RWPE2 (cell line): ENCODE measurements at regions not wholly inside any gene's neighbourhood (a gene's known extent, or its start where the extent isn't known, plus 50 kb on each side); places are given as distances from the start of the nearest gene placed in this dataset.

ENCODE experiments used
- ATAC-seq: fragments of 200-7000 bp; cut with Tn5 transposase; 3 replicates; pipeline ENCODE4 v1.9.1; 2021; ENCODE audit warnings: low read depth
- DNase-seq: peaks from one replicate; pipeline ENCODE4 v3.0.0-alpha.2; 2020; ENCODE audit warnings: low spot score
- H3K27ac ChIP-seq: fragments of 450-650 bp; 2 replicates; pipeline ENCODE4 v1.5.1; 2017; ENCODE audit warnings: mild to moderate bottlenecking; ENCODE audit not compliant: poor library complexity, severe bottlenecking
- H3K27me3 ChIP-seq: fragments of 250-450 bp; sonication (Bioruptor Pico); 2 replicates; pipeline ENCODE4 v1.5.1; 2021; ENCODE audit warnings: mild to moderate bottlenecking, moderate library complexity; ENCODE audit not compliant: insufficient read depth, poor library complexity, severe bottlenecking
- H3K36me3 ChIP-seq: fragments of 250-450 bp; sonication (Bioruptor Pico); 2 replicates; pipeline ENCODE4 v1.5.1; 2020; ENCODE audit warnings: low read depth, mild to moderate bottlenecking, moderate library complexity
- H3K4me1 ChIP-seq: fragments of 250-450 bp; sonication (Bioruptor Pico); 2 replicates; pipeline ENCODE4 v1.5.1; 2021; ENCODE audit warnings: mild to moderate bottlenecking, moderate library complexity; ENCODE audit not compliant: insufficient read depth, poor library complexity, severe bottlenecking
- H3K4me3 ChIP-seq: fragments of 250-450 bp; sonication (Bioruptor Pico); 2 replicates; pipeline ENCODE4 v1.5.1; 2021; ENCODE audit warnings: mild to moderate bottlenecking, moderate library complexity; ENCODE audit not compliant: severe bottlenecking
- H3K9me3 ChIP-seq: fragments of 250-450 bp; sonication (Bioruptor Pico); 2 replicates; pipeline ENCODE4 v1.5.1; 2021; ENCODE audit warnings: mild to moderate bottlenecking, moderate library complexity; ENCODE audit not compliant: severe bottlenecking
- CTCF ChIP-seq: fragments of 450-650 bp; IDR thresholded peaks from one replicate; pipeline ENCODE4 v1.5.1; 2017; ENCODE audit warnings: mild to moderate bottlenecking, moderate library complexity; ENCODE audit not compliant: poor library complexity, severe bottlenecking

GRCh38 chr1:117751321-117751720 is 145.5 kb downstream of the TENT5C start:
- H3K9me3 ChIP-seq = no peaks in the 10 kb centered on the region
- no peaks in the 10 kb centered on the region for H3K36me3 ChIP-seq
- ATAC-seq = no peak
- H3K4me1 ChIP-seq = peaks cover 10% of the 10 kb centered on the region
- no peak for DNase-seq
- H3K27me3 ChIP-seq = no peaks in the 10 kb centered on the region
- TF ChIP-seq CTCF = no peak
- H3K27ac ChIP-seq = no peak overlapping the region
- H3K4me3 ChIP-seq = no peak overlapping the region

- TF ChIP-seq CTCF = no peak
- peaks cover 10% of the 10 kb centered on the region for H3K4me1 ChIP-seq
- DNase-seq (no peak), ATAC-seq (no peak)
- no peak overlapping the region for H3K4me3 ChIP-seq
- no peaks in the 10 kb centered on the region for H3K9me3 ChIP-seq
- no peaks in the 10 kb centered on the region for H3K27me3 ChIP-seq
- no peak overlapping the region for H3K27ac ChIP-seq
- H3K36me3 ChIP-seq = no peaks in the 10 kb centered on the region
Measured at GRCh38 chr1:117752661-117753060, 146.8 kb downstream of the TENT5C start.

GRCh38 chr1:117753232-117753631 is 147.4 kb downstream of the TENT5C start:
- DNase-seq = no peak
- Histone ChIP-seq H3K36me3 (no peaks in the 10 kb centered on the region), H3K27me3 (no peaks in the 10 kb centered on the region)

GRCh38 chr1:117753652-117754051 is 147.8 kb downstream of the TENT5C start:
- TF ChIP-seq CTCF = no peak
- Histone ChIP-seq H3K4me3 (no peak overlapping the region), H3K9me3 (no peaks in the 10 kb centered on the region), H3K4me1 (peaks cover 10% of the 10 kb centered on the region), H3K27ac (no peak overlapping the region), H3K36me3 (no peaks in the 10 kb centered on the region), H3K27me3 (no peaks in the 10 kb centered on the region)
- peak; percentile 74 for ATAC-seq
- DNase-seq = no peak

More at GRCh38 chr1:117753232-117753631, 147.4 kb downstream of the TENT5C start:
- Histone ChIP-seq H3K9me3 (no peaks in the 10 kb centered on the region), H3K4me3 (no peak overlapping the region), H3K27ac (no peak overlapping the region), H3K4me1 (peaks cover 10% of the 10 kb centered on the region)
- no peak for TF ChIP-seq CTCF
- ATAC-seq = no peak

GRCh38 chr1:117754061-117754969 is 148.5 kb downstream of the TENT5C start:
- Histone ChIP-seq H3K4me3 (no peak overlapping the region), H3K36me3 (no peaks in the 10 kb centered on the region)
- peak; percentile 76 for TF ChIP-seq CTCF

More at GRCh38 chr1:117754061-117754969, 148.5 kb downstream of the TENT5C start:
- Histone ChIP-seq H3K9me3 (no peaks in the 10 kb centered on the region), H3K27me3 (no peaks in the 10 kb centered on the region), H3K27ac (no peak overlapping the region), H3K4me1 (peaks cover 10% of the 10 kb centered on the region)
- DNase-seq (no peak), ATAC-seq (no peak)
